WTC11 (cell line): ENCODE measurements at regions not wholly inside any gene's neighbourhood (a gene's known extent, or its start where the extent isn't known, plus 50 kb on each side); places are given as distances from the start of the nearest gene placed in this dataset.
"Not testable (repeated sequence)": the region's sequence is repeated elsewhere in the genome, so short reads cannot be mapped to it uniquely, and the experiment has no call there.

ENCODE experiments used
- ATAC-seq: fragments of 200-7000 bp; cut with Tn5 transposase; 2 replicates; pipeline ENCODE4 v1.10.0; 2021; ENCODE audit warnings: mild to moderate bottlenecking, moderate library complexity
- CTCF ChIA-PET: fragments of 300-600 bp; sonication (Branson Sonifier 250); formaldehyde crosslinking; loops from one replicate; lab custom pipeline; 2021; ENCODE audit warnings: antibody characterized with exemption; lab: Charles Lee
- POLR2A ChIA-PET: fragments of 350-600 bp; sonication (Branson Sonifier 250); formaldehyde crosslinking; loops from one replicate; lab custom pipeline; 2021; ENCODE audit warnings: antibody characterized with exemption; lab: Charles Lee
- DNase-seq: peaks from one replicate; pipeline ENCODE4 v3.0.0; 2021; ENCODE audit warnings: low spot score
- H3K27ac Mint-ChIP-seq: 2 replicates; pipeline ENCODE4 v1.8.0; 2021; ENCODE audit warnings: mixed read lengths
- H3K27me3 Mint-ChIP-seq: 2 replicates; pipeline ENCODE4 v1.8.0; 2021; ENCODE audit warnings: low read depth, mild to moderate bottlenecking, moderate library complexity, mixed read lengths
- H3K36me3 Mint-ChIP-seq: 2 replicates; pipeline ENCODE4 v1.8.0; 2021; ENCODE audit warnings: mixed read lengths
- H3K4me1 Mint-ChIP-seq: 2 replicates; pipeline ENCODE4 v1.8.0; 2022; ENCODE audit warnings: mixed read lengths
- H3K4me3 Mint-ChIP-seq: 2 replicates; pipeline ENCODE4 v1.8.0; 2021; ENCODE audit warnings: mild to moderate bottlenecking, moderate library complexity, mixed read lengths
- H3K9me3 Mint-ChIP-seq: 2 replicates; pipeline ENCODE4 v1.8.0; 2021; ENCODE audit warnings: mixed read lengths
- AFF4 ChIP-seq: sonication (generic); formaldehyde crosslinking; IDR thresholded peaks from 2 replicates; pipeline ENCODE4 v1.8.1; 2023; ENCODE audit warnings: mild to moderate bottlenecking, missing genetic modification reagents, borderline replicate concordance
- ESRRA ChIP-seq: sonication (generic); formaldehyde crosslinking; IDR thresholded peaks from 2 replicates; pipeline ENCODE4 v1.8.1; 2022; ENCODE audit warnings: mild to moderate bottlenecking, missing genetic modification reagents, borderline replicate concordance
- GABPB1 ChIP-seq: sonication (generic); formaldehyde crosslinking; IDR thresholded peaks from 2 replicates; pipeline ENCODE4 v1.8.1; 2023; ENCODE audit warnings: mild to moderate bottlenecking, missing genetic modification reagents
- GRHL2 ChIP-seq: fragments of 250-450 bp; sonication (Bioruptor Pico); IDR thresholded peaks from 2 replicates; pipeline ENCODE4 v1.8.0; 2022; ENCODE audit warnings: mild to moderate bottlenecking, moderate library complexity; ENCODE audit not compliant: insufficient replicate concordance, severe bottlenecking
- NFYB ChIP-seq: sonication (generic); formaldehyde crosslinking; conservative IDR thresholded peaks from 2 replicates; pipeline ENCODE4 v1.8.0; 2022; ENCODE audit warnings: low read depth, missing genetic modification reagents
- NR3C1 ChIP-seq: sonication (generic); formaldehyde crosslinking; conservative IDR thresholded peaks from 2 replicates; pipeline ENCODE4 v1.8.1; 2023; ENCODE audit warnings: low read depth, mild to moderate bottlenecking, missing genetic modification reagents
- OVOL2 ChIP-seq: fragments of 250-450 bp; sonication (Bioruptor Pico); IDR thresholded peaks from 2 replicates; pipeline ENCODE4 v1.9.0; 2021; ENCODE audit warnings: mild to moderate bottlenecking, borderline replicate concordance
- ZNF396 ChIP-seq: fragments of 250-450 bp; sonication (Bioruptor Pico); IDR thresholded peaks from 2 replicates; pipeline ENCODE4 v1.8.0; 2021; ENCODE audit warnings: mild to moderate bottlenecking, moderate library complexity, borderline replicate concordance
- ZNF671 ChIP-seq: fragments of 250-450 bp; sonication (Bioruptor Pico); IDR thresholded peaks from 2 replicates; pipeline ENCODE4 v1.8.0; 2021; ENCODE audit warnings: mild to moderate bottlenecking
- TF ChIP-seq, protein P1 (sequence below): fragments of 250-450 bp; sonication (Bioruptor Pico); conservative IDR thresholded peaks from 2 replicates; pipeline ENCODE4 v1.9.0; 2021; ENCODE audit warnings: mild to moderate bottlenecking
- TF ChIP-seq, protein P2 (sequence below): sonication (generic); formaldehyde crosslinking; conservative IDR thresholded peaks from 2 replicates; pipeline ENCODE4 v1.8.1; 2023; ENCODE audit warnings: mild to moderate bottlenecking, low read depth, missing genetic modification reagents, moderate library complexity

GRCh38 chr9:88256216-88256615 is 117.9 kb upstream of the SPATA31C2 start:
- no peak for TF ChIP-seq NR3C1 (CRISPR knock-in tag)
- no peak for TF ChIP-seq OVOL2 (CRISPR knock-in tag)
- TF ChIP-seq, all 79 proteins: peak for 0
- H3K27ac Mint-ChIP-seq: no peak overlapping the region
- DNase-seq (no peak), ATAC-seq (no peak)
- ChIA-PET POLR2A (no interaction called here), CTCF (interaction anchor here (1.0 kb wide), 1 partner anchor 323 kb away, joined by 3 read pairs; no protein-coding TSS in a partner anchor)
- no peaks in the 10 kb centered on the region; the same call in 1 of the 2 replicates for H3K27me3 Mint-ChIP-seq
- H3K36me3 Mint-ChIP-seq: peaks cover 27% of the 10 kb centered on the region
- peaks cover 38% of the 10 kb centered on the region for H3K9me3 Mint-ChIP-seq
- H3K4me3 Mint-ChIP-seq: no peak overlapping the region
- peaks cover 16% of the 10 kb centered on the region for H3K4me1 Mint-ChIP-seq

DNA sequence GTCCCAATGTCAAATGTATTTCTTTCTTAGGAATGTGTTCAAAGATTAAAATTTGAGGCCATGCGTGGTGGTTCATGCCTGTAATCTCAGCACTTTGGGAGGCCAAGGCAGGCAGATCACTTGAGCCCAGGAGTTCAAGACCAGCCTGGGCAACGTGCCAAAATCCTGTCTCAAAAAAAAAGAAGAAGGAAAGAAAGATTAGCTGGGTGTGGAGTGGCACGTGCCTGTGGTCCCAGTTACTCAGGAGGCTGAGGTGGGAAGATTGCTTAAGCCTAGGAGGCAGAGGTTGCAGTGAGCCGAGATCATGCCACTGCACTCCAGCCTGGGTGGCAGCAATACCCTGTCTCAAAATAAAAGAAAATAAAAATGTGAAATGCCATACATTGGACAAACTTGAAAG is 117.5 kb upstream of the SPATA31C2 start:
- POLR2A ChIA-PET, H3K27ac Mint-ChIP-seq, H3K4me3 Mint-ChIP-seq, DNase-seq, ATAC-seq, H3K27me3 Mint-ChIP-seq: not testable (repeated sequence)
- CTCF ChIA-PET: interaction anchor here (1.0 kb wide), 1 partner anchor 323 kb away, joined by 3 read pairs; no protein-coding TSS in a partner anchor
- peaks cover 42% of the 10 kb centered on the region for H3K9me3 Mint-ChIP-seq
- peaks cover 31% of the 10 kb centered on the region for H3K36me3 Mint-ChIP-seq
- peaks cover 16% of the 10 kb centered on the region for H3K4me1 Mint-ChIP-seq

GRCh38 chr9:88251903-88252302 is 113.6 kb upstream of the SPATA31C2 start:
- CTCF ChIA-PET: no interaction called here

DNA sequence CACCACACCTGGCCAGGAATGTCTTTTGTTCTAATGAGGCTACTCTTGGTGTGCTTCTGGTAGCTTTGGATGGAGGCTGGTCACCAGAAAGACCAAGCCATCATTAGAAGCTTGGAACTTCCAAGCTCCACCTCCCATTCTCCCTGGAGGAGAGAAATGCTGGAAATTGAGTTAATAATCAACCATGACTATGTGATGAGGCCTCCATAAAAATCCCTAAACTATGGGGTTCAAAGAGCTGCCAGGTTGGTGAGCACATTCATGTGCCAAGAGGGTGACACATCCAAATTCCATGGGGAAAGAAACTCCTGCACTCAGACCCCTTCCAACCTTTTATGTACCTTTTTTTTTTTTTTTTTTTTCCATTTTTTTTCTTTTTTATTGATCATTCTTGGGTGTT is 105.5 kb upstream of the SPATA31C2 start:
- H3K27me3 Mint-ChIP-seq: peaks cover 3% of the 10 kb centered on the region; the same call in 1 of the 2 replicates
- H3K27ac Mint-ChIP-seq: no peak overlapping the region
- ATAC-seq: no peak
- no peaks in the 10 kb centered on the region for H3K36me3 Mint-ChIP-seq
- H3K9me3 Mint-ChIP-seq: peaks cover 2% of the 10 kb centered on the region; the same call in 1 of the 2 replicates
- CTCF ChIA-PET: interaction anchor here (0.9 kb wide), 1 partner anchor 22 kb away, joined by 3 read pairs; no protein-coding TSS in a partner anchor
- no peaks in the 10 kb centered on the region for H3K4me1 Mint-ChIP-seq
- POLR2A ChIA-PET: no interaction called here
- H3K4me3 Mint-ChIP-seq: no peak overlapping the region
- no peak for DNase-seq
- TF ChIP-seq, protein P1, sequence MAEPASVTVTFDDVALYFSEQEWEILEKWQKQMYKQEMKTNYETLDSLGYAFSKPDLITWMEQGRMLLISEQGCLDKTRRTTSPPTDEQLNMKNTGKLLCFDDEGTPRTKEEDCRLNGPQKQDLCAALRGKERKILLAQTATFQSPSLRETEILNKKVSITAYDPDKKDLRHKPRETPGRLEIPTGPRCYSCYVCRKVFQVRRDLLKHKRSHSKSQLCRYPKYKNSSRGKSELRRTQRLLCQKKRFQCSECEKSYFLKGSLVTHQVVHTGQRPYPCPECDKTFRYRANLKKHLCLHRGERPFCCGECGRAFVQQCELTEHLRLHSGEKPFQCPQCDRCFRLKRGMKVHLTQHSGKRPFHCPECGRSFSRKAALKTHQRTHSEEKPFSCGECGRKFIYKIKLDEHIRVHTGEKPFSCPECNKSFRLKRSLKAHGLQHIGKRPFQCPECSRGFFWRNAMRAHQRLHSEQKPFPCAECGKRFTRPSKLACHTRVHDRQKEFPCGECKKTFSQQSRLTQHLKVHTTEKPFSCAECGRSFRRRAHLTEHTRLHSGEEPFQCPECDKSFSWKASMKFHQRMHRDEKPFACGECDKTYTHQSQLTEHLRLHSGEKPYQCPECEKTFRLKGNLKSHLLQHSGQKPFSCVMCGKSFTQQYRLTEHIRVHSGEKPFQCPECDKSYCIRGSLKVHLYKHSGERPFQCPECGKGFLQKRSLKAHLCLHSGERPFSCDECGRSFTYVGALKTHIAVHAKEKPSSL (CRISPR knock-in tag): no peak
- TF ChIP-seq ZNF396 (CRISPR knock-in tag) (no peak), AFF4 (CRISPR knock-in tag) (no peak), ESRRA (CRISPR knock-in tag) (no peak)

More at GRCh38 chr9:88251903-88252302, 113.6 kb upstream of the SPATA31C2 start:
- H3K36me3 Mint-ChIP-seq: peaks cover 38% of the 10 kb centered on the region
- no peak for TF ChIP-seq AFF4 (CRISPR knock-in tag)
- no peak for TF ChIP-seq NFYB
- no peak for TF ChIP-seq GRHL2
- TF ChIP-seq, protein P2, sequence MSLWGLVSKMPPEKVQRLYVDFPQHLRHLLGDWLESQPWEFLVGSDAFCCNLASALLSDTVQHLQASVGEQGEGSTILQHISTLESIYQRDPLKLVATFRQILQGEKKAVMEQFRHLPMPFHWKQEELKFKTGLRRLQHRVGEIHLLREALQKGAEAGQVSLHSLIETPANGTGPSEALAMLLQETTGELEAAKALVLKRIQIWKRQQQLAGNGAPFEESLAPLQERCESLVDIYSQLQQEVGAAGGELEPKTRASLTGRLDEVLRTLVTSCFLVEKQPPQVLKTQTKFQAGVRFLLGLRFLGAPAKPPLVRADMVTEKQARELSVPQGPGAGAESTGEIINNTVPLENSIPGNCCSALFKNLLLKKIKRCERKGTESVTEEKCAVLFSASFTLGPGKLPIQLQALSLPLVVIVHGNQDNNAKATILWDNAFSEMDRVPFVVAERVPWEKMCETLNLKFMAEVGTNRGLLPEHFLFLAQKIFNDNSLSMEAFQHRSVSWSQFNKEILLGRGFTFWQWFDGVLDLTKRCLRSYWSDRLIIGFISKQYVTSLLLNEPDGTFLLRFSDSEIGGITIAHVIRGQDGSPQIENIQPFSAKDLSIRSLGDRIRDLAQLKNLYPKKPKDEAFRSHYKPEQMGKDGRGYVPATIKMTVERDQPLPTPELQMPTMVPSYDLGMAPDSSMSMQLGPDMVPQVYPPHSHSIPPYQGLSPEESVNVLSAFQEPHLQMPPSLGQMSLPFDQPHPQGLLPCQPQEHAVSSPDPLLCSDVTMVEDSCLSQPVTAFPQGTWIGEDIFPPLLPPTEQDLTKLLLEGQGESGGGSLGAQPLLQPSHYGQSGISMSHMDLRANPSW (CRISPR knock-in tag): no peak
- no peak for TF ChIP-seq ZNF671 (CRISPR knock-in tag)
- TF ChIP-seq GABPB1 (CRISPR knock-in tag): no peak
- TF ChIP-seq, all 79 proteins: peak for 0
- H3K27ac Mint-ChIP-seq: no peak overlapping the region
- peaks cover 58% of the 10 kb centered on the region for H3K9me3 Mint-ChIP-seq
- ATAC-seq (no peak), DNase-seq (no peak)
- H3K27me3 Mint-ChIP-seq: peaks cover 5% of the 10 kb centered on the region; the same call in 1 of the 2 replicates
- 0 out of 2 replicates have a peak, but pooled peaks cover 3% of the 10 kb centered on the region for H3K4me1 Mint-ChIP-seq
- H3K4me3 Mint-ChIP-seq: no peak overlapping the region
- POLR2A ChIA-PET: no interaction called here
